Peyer's patch (tissue), 4 donors: ENCODE measurements at regions not wholly inside any gene's neighbourhood (a gene's known extent, or its start where the extent isn't known, plus 50 kb on each side); places are given as distances from the start of the nearest gene placed in this dataset.

ENCODE experiments used
- DNase-seq, 3 donors: peaks; one replicate each; pipeline ENCODE4 v3.0.0-alpha.2; 2017 to 2019
- H3K27ac ChIP-seq, 4 donors: fragments of 200-600 bp; sonication (generic); one replicate each; pipeline ENCODE4 v1.5.1; 2016 to 2019
- H3K27me3 ChIP-seq, 2 donors: fragments of 200-600 bp; sonication (generic); one replicate each; pipeline ENCODE4 v1.5.1; 2019
- H3K36me3 ChIP-seq, 3 donors: fragments of 200-600 bp; sonication (generic); one replicate each; pipeline ENCODE4 v1.5.1; 2016 to 2019
- H3K4me1 ChIP-seq, 4 donors: fragments of 200-600 bp; sonication (generic); one replicate each; pipeline ENCODE4 v1.5.1; 2016 to 2019
- H3K4me3 ChIP-seq, 4 donors: fragments of 200-600 bp; sonication (generic); 1 replicate in 3 of 4; 2 replicates in 1 of 4; pipeline ENCODE4 v1.5.1; 2016 to 2019; ENCODE audit warnings: mild to moderate bottlenecking in 1 of 4
- H3K9me3 ChIP-seq, 4 donors: fragments of 200-600 bp; sonication (generic); one replicate each; pipeline ENCODE4 v1.5.1; 2016 to 2019; ENCODE audit warnings: mild to moderate bottlenecking in 1 of 4
- POLR2A ChIP-seq, 2 donors: fragments of 450-650 bp; IDR thresholded peaks; one replicate each; pipeline ENCODE4 v1.5.1; 2017; ENCODE audit warnings: antibody characterized with exemption in 2 of 2, mild to moderate bottlenecking in 2 of 2, moderate library complexity in 2 of 2
- TF ChIP-seq, protein P1 (sequence below), 6 experiments: fragments of 450-650 bp in 4 of 6; fragments of 200-600 bp in 2 of 6; sonication (generic) in 1 of 6; IDR thresholded peaks; one replicate each; pipeline ENCODE4 v1.5.1; 2017 to 2019; ENCODE audit warnings: antibody characterized with exemption in 6 of 6, mild to moderate bottlenecking in 3 of 6, moderate library complexity in 1 of 6

DNA sequence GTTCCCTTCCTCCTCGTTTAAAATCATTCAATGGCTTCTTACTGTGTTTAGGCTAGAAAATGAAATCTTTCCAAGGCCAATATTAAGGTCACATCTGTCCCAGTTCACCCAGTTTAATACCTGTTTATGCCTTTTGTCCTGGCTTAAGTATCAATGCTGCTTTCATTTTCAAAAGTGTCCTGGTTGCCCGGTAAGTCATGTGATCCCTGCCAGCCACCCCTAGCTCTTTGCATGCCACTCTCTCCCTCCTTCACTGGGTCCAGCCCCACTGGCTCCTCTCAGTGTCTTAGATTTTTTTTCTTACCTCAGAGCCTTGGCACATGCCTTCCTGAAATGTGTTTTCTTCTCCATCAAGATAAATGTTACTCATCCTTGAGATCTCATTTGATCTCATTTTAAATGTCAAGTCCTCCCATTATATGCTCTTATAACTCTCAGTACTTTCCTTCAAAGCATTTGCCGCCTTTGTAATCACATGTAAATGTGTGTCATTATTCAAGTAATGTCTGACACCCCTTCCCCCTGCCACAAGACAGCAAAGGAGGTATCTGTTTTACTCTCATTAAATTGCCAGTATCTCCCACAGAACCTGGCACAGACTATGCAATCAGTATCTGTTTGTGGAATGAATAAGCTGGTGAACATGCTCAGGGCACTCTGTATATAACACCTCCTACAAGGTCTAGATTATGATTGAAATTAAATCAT is 472.5 kb upstream of the RPS6KA3 start:
- no peak overlapping the region for H3K27ac ChIP-seq

DNA sequence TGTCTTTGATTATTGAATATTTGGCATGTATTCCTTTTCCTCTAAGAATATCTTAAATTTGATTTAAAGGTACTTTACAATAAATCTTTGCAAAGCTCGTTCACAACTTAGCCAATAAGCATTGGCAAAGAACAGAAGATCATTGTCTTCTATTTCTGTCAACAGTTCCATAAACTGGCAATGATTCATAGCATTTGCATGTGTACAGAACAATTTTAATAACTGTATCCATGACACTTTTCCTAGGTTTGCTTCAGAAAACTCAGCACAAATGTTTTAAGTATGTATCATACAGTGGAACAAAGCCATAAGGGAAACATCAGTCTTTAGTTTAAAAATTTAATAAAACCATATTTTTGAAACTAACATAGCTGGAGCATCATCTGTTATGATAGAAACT is 462.7 kb upstream of the RPS6KA3 start:
- H3K4me1 ChIP-seq: no peaks in the 10 kb centered on the region
- no peaks in the 10 kb centered on the region for H3K9me3 ChIP-seq
- TF ChIP-seq, protein P1, sequence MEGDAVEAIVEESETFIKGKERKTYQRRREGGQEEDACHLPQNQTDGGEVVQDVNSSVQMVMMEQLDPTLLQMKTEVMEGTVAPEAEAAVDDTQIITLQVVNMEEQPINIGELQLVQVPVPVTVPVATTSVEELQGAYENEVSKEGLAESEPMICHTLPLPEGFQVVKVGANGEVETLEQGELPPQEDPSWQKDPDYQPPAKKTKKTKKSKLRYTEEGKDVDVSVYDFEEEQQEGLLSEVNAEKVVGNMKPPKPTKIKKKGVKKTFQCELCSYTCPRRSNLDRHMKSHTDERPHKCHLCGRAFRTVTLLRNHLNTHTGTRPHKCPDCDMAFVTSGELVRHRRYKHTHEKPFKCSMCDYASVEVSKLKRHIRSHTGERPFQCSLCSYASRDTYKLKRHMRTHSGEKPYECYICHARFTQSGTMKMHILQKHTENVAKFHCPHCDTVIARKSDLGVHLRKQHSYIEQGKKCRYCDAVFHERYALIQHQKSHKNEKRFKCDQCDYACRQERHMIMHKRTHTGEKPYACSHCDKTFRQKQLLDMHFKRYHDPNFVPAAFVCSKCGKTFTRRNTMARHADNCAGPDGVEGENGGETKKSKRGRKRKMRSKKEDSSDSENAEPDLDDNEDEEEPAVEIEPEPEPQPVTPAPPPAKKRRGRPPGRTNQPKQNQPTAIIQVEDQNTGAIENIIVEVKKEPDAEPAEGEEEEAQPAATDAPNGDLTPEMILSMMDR (IDR thresholded peaks at IDR 0.05): no peak
- TF ChIP-seq POLR2A (IDR thresholded peaks at IDR 0.05): no peak
- DNase-seq: no peak
- H3K27me3 ChIP-seq: no peaks in the 10 kb centered on the region
- H3K27ac ChIP-seq: no peak overlapping the region
- no peaks in the 10 kb centered on the region for H3K36me3 ChIP-seq
- H3K4me3 ChIP-seq: no peak overlapping the region

More for the DNA sequence above, 472.5 kb upstream of the RPS6KA3 start:
- no peak for DNase-seq
- Histone ChIP-seq H3K27me3 (no peaks in the 10 kb centered on the region), H3K4me1 (no peaks in the 10 kb centered on the region), H3K36me3 (no peaks in the 10 kb centered on the region), H3K4me3 (no peak overlapping the region), H3K9me3 (no peaks in the 10 kb centered on the region)
- TF ChIP-seq POLR2A (IDR thresholded peaks at IDR 0.05): no peak
- TF ChIP-seq, protein P1 (IDR thresholded peaks at IDR 0.05): no peak

DNA sequence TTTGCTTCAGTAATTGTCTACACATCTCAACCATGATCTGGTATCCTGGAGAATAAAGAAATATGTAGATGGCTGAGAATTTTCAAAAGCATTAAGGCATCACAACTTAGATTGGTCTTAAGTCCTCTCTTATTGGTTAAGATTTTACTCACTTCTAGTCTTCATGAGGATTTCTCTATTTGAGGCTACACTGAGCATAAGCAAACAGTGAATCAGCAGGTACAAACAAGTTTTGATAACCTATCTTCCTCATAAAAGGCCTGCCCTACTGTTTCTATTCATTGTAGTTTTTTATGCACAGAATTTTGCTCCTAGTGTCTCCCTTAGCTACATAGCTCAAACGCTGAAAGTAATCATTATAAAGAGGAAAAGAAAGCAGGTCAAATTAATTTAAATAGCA is 460.7 kb upstream of the RPS6KA3 start:
- no peak for TF ChIP-seq POLR2A (IDR thresholded peaks at IDR 0.05)
- TF ChIP-seq, protein P1 (IDR thresholded peaks at IDR 0.05): no peak
- no peaks in the 10 kb centered on the region for H3K27me3 ChIP-seq
- H3K4me3 ChIP-seq: no peak overlapping the region
- no peak for DNase-seq
- H3K4me1 ChIP-seq: no peaks in the 10 kb centered on the region
- no peaks in the 10 kb centered on the region for H3K9me3 ChIP-seq
- H3K36me3 ChIP-seq: no peaks in the 10 kb centered on the region
- H3K27ac ChIP-seq: no peak overlapping the region

DNA sequence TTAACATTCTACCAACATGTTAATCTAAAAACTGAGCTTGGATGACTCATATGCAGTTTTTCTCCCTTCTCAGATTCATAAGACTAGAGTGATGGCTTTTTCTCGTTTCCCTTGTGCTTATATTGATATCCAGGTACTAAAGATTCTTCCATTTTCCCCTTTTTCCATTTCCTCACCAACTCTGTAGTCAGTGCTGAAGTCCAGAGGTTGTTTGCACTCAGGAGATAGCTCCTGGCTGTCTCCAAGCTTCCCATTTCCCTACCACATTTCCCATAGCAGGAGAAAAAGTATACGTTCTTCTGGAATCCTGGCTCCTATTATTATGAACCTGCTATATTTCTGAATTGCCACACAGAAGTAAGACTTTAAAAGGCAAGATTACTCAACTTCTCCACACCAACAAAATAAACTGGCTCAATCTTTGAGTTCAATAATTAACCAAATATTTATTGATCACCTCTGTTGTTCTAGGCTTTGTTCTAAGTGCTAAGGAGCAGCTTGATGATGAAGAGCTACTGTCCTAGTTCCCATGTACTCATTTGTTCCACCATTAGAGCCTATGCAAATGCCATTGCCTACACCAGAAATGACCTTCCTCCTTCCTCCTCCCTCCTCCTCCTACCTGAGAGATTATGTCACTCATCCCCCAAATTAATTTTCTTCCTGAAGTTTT is 454.4 kb upstream of the RPS6KA3 start:
- no peak for DNase-seq
- Histone ChIP-seq H3K36me3 (no peaks in the 10 kb centered on the region), H3K9me3 (no peaks in the 10 kb centered on the region), H3K27ac (no peak overlapping the region), H3K4me3 (no peak overlapping the region), H3K4me1 (no peaks in the 10 kb centered on the region), H3K27me3 (no peaks in the 10 kb centered on the region)
- TF ChIP-seq, protein P1 (IDR thresholded peaks at IDR 0.05): no peak
- TF ChIP-seq POLR2A (IDR thresholded peaks at IDR 0.05): no peak

DNA sequence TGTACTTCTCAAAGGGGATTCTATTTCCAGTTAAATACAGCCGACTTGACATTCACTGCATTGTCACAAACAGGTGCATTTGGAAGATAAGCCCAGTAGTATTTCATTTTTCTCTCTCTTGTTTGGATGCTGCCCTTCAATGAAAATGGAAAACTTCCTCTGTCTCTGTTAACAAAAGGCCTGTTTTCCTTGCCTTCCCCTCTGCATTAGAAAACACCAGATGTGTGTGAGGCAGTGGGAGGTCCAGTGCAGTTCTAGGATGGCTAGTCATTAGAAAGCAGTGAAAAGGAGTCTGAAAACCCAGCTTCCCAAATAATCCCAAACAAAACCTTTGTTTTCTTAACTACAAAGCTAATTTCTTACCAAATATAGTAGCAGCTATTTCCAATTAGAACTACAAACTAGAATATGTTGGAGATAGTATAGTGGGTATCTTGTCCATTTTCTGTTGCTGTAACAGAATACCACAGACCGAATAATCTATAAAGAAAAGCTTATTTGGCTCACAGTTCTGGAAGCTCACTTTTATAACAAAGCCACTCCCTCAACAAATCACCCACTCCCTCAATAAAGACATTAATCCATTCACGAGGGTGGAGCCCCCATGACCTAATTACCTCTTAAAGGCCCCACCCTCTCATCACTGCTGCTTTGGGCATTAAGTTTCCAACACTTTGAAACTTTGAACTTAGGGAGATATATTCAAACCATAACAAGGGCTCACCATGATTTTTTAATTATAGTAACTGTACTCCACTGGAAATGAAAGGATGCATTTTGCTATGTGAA is 452.1 kb upstream of the RPS6KA3 start:
- no peak for DNase-seq
- Histone ChIP-seq H3K27me3 (no peaks in the 10 kb centered on the region), H3K9me3 (no peaks in the 10 kb centered on the region), H3K4me3 (no peak overlapping the region), H3K27ac (no peak overlapping the region), H3K36me3 (no peaks in the 10 kb centered on the region), H3K4me1 (no peaks in the 10 kb centered on the region)
- TF ChIP-seq, protein P1 (IDR thresholded peaks at IDR 0.05): no peak
- TF ChIP-seq POLR2A (IDR thresholded peaks at IDR 0.05): no peak
